ENCODE measurements at regions not wholly inside any gene's neighbourhood (a gene's known extent, or its start where the extent isn't known, plus 50 kb on each side); places are given as distances from the start of the nearest gene placed in this dataset.

GRCh38 chr18:61664419-61665084 lies 228.3 kb downstream of the RNF152 start:
- TF ChIP-seq POLR2AphosphoS5 (IDR thresholded peaks at IDR 0.05; ENCODE audit: low read depth, low read length), result no peak
- TF ChIP-seq EP300 (IDR thresholded peaks at IDR 0.05; ENCODE audit: borderline replicate concordance in 1 of 2, low read depth in 1 of 2, low read length in 1 of 2), result no peak
- no peak for TF ChIP-seq RFX5 (IDR thresholded peaks at IDR 0.05; ENCODE audit: low read length)
- no peak for TF ChIP-seq CHD2 (IDR thresholded peaks at IDR 0.05; ENCODE audit: low read length, partially characterized antibody)
- TF ChIP-seq, protein P1, sequence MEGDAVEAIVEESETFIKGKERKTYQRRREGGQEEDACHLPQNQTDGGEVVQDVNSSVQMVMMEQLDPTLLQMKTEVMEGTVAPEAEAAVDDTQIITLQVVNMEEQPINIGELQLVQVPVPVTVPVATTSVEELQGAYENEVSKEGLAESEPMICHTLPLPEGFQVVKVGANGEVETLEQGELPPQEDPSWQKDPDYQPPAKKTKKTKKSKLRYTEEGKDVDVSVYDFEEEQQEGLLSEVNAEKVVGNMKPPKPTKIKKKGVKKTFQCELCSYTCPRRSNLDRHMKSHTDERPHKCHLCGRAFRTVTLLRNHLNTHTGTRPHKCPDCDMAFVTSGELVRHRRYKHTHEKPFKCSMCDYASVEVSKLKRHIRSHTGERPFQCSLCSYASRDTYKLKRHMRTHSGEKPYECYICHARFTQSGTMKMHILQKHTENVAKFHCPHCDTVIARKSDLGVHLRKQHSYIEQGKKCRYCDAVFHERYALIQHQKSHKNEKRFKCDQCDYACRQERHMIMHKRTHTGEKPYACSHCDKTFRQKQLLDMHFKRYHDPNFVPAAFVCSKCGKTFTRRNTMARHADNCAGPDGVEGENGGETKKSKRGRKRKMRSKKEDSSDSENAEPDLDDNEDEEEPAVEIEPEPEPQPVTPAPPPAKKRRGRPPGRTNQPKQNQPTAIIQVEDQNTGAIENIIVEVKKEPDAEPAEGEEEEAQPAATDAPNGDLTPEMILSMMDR (IDR thresholded peaks at IDR 0.05), result no peak
- TF ChIP-seq MEF2A (IDR thresholded peaks at IDR 0.05; ENCODE audit: borderline replicate concordance, low read depth), result no peak
- no peak for TF ChIP-seq TAF1 (IDR thresholded peaks at IDR 0.05; ENCODE audit: borderline replicate concordance, low read depth, low read length)
- TF ChIP-seq MXI1 (IDR thresholded peaks at IDR 0.05; ENCODE audit: low read depth, low read length), result no peak
- TF ChIP-seq MAX (IDR thresholded peaks at IDR 0.05; ENCODE audit: low read depth), result no peak
- no peak for TF ChIP-seq JUND (IDR thresholded peaks at IDR 0.05)
- TF ChIP-seq, protein P2, sequence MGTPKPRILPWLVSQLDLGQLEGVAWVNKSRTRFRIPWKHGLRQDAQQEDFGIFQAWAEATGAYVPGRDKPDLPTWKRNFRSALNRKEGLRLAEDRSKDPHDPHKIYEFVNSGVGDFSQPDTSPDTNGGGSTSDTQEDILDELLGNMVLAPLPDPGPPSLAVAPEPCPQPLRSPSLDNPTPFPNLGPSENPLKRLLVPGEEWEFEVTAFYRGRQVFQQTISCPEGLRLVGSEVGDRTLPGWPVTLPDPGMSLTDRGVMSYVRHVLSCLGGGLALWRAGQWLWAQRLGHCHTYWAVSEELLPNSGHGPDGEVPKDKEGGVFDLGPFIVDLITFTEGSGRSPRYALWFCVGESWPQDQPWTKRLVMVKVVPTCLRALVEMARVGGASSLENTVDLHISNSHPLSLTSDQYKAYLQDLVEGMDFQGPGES (IDR thresholded peaks at IDR 0.05; ENCODE audit: low read depth, low read length), result no peak
- TF ChIP-seq RXRA (IDR thresholded peaks at IDR 0.05; ENCODE audit: borderline replicate concordance, low read depth), result no peak

Data from SK-N-SH (cell line).